ENCODE measurements at regions not wholly inside any gene's neighbourhood (a gene's known extent, or its start where the extent isn't known, plus 50 kb on each side); places are given as distances from the start of the nearest gene placed in this dataset.

DNA sequence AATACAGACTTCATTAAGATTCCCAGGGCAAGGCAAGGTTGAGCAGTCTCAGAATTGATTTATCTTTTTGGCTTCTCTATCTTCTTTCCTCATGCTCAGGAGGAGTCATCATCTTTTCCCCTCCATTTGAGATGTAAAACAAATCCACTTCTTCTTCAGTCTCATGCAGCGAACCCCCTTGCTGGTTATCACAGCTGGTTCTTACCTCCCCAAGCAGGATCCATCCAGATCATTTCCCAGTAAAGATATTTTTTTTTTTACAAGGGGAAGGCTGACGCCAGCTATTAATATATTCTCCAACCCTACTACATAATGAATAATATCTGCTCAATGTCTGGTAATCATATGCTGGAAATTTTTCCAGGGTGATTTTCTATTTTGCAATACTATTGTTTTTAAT is 508.9 kb upstream of the NOX3 start:
- no peak for DNase-seq

DNA sequence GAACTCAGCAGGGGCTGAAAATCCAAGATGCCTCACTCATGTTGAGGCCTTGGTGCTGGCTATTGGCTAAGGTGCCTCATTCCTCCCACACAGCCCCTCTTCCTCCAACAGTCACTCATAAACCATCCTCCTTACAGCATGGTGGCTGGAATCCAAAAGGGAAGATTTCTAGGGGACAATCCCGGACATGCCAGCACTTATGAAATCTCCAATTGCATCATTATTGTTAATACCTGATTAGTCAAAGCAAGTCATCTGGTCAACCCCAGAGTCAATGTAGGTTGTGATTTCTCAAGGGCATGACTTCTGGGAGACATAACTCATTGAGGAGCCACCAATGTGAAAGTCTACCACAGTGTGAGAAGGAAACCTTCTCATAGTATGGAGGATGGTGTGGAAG is 506.6 kb upstream of the NOX3 start:
- peak; percentile 3 for DNase-seq

DNA sequence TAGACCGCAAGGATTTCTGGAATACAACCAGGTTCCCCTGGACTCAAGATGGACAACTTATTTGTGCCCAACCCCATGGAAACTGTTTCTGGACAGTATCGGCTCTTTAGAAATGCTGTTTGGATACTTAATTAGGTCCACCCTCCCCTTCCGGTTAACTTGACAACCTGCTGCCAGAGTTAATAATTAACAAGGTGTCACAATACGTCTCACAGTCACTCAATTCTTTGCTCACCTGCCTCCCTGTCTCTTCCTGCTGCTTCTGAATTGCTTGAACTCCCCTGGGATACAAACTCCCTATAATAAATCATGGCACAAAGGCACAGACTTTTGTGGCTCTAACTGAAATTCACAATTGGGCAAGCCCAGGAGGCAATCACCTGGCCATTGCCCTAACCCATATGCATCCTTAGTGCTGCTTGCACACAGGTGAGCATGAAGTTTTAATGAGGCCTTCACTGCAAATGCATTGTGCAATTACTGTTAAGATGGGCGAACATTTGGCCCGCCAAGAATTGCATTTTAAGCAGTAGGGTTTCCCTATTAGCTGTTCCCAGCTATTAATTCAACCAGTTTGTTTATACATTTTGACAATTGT is 504.4 kb upstream of the NOX3 start:
- DNase-seq = no peak

GRCh38 chr6:155958550-155958949 is 502.9 kb upstream of the NOX3 start:
- DNase-seq = no peak

GRCh38 chr6:155955038-155955437 is 499.4 kb upstream of the NOX3 start:
- DNase-seq = no peak

DNA sequence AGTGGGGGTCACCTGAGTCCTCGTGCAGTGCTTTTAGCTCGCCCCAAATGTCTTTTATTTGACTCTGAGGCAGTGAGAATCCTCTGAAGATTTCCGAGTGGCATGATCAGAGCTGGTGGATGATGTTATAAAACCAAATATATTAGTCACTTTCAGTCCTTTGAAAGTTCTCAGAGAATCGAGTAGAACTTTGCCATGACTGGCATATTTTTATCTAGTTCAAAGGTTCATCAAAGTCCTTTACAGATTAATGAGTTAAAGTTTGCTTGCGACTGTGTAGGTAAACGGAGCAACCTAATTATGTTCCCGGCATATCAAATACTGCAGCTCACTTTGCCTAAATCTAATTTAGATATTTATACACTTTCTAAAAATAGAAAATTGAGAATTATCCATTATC is 498.5 kb upstream of the NOX3 start:
- no peak for DNase-seq

GRCh38 chr6:155949256-155949655 is 493.6 kb upstream of the NOX3 start:
- DNase-seq = no peak

DNA sequence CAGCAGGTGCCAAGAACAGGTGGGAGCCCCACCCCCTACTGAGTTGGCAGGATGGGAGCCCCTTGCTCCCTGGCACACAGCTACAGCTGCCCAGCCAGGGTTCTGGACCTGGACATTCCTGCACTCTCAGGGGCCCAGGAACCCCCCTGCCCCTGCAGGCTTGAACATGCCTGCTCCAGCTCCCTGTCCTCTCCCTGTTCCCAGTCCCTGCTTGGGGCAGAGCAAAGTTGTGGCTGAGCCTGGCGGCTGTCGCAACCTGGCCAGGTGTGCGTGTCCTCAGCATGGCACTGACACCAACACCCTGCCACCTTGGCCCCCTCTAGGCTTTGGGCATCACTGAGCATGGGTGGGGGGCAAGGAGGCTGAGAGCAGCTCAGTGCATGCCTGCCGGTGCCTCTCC is 491.2 kb upstream of the NOX3 start:
- no peak for DNase-seq

DNA sequence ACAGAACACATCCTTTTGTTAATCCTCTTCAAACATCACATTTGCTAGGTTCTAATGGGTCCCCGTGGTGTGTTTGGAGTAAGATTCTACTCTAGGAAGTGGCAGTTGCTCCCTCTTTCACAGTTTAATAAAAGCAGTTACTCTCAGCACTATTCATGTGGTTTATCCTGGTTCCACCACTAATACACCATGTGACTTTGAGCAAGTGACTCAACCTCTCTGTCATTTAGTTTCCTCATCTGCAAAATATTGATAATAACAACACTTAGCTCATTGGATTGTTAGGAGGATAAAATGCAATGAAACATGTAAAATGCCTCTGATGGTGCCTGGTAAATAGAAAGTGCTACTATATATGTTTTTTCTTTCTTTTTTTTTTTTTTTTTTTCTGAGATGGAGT is 488.0 kb upstream of the NOX3 start:
- peak; percentile 52 for DNase-seq

- no peak for DNase-seq
Observed at GRCh38 chr6:155939253-155939652, 483.6 kb upstream of the NOX3 start.

GRCh38 chr6:155936551-155936950 is 480.9 kb upstream of the NOX3 start:
- DNase-seq = peak; percentile 45

GRCh38 chr6:155936127-155936526 is 480.5 kb upstream of the NOX3 start:
- no peak for DNase-seq

DNA sequence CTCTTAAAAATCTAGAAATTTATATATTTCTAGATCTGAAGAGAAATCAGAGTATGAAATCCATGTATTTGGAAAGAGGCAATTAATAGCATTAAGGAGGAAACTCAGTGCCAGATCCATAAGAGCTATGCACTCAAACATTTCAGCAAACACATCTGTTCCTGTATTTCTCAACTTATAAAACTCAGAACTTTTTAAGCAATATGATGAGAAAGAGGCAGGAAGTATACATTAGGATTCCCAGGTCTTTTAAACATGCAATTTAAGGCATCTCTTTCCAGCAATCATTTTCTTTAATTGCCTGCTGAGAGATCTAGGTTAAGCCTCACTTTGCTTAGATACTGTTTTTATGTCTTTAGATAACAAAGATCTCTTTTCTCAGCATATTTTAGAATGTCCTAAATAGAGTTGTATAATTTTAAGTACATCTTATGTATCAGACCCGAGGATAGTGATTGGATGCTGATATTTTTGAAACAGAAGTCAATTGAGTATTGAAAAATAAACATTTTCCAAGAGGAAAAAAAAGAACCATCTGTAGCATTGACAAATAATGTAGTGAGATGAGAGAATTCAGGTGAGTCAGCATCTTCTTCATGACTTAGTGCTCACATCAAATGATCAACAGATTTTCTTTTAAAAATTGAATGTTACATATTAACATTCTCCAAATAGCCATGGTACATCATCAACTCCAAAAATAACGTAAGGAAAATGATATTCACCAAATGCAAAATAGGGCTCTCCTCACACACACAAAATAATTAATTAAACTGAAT is 461.4 kb upstream of the NOX3 start:
- DNase-seq = no peak

- DNase-seq = no peak
Observed at GRCh38 chr6:155915651-155916050, 460.0 kb upstream of the NOX3 start.

DNA sequence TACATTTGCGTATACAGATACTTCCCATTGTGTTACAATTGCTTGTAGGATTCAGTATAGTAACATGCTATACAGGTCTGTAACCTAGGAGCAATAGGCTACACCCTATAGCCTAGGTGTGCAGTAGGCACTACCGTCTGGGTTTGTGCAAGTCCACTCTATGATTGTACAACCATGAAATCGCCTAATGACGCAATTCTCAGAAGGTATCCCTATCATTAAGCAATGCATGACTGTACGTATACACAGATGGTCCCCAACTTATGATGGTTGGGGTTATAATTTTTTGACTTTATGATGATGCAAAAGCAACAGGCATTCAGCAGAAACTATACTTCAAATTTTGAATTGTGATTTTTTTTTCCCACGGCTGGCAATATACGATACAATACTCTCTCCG is 458.2 kb upstream of the NOX3 start:
- DNase-seq = no peak

DNA sequence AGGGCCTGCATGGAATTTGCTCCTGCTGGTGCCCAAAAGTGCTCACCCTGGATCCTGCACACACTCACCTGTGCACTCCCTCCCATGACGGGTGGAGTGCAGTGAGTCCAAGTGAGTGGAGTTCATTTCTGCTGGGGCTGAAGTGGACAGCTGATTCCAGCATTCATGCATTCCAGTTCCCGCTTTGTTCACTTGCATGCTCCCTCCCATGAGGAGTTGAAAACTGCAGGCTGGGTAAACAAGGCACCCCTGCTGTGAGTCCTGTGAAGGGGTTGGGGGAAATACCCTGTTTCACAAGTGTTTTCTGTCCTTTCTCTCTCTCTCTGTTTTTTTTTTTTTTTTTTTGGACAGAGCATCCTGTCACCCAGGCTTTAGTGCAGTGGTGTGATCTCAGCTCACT is 454.1 kb upstream of the NOX3 start:
- no peak for DNase-seq

DNA sequence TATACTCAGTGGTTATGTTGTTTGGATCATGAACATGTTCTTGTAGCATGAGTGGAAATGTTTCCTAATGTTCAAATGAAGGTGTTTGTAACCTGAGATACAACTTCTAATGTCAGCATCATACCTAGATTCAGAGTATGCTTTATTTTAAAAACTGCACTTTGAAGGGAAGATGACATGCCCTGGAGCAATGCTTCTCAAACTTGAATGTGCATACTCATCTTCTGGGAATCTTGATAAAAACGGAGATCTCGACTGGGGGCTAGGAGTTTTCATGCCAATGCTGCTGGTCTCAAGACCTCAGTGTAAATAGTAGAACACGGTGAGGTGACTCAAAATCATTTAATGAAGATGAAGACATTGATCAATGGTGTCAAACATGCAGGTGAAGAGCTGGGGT is 440.0 kb upstream of the NOX3 start:
- peak; percentile 27 for DNase-seq

DNA sequence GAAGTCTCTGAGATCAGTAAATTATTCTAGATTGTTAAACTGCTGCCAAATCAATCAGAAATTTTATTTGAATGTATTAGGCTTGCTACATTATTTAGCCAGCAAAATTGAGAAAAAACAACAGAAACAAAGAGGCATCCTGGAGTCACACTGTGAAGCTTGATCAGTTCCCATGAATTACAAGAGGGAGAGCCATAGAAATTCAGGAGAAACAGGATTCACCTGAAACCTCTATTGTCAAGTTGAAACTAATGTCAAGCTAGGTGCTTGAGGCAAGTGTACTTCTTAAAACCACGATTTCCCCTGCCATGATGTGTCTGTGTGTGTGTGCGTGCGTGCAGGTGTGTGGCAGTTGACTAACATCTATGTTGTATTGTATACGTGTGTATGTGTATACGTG is 439.1 kb upstream of the NOX3 start:
- DNase-seq = no peak

GRCh38 chr6:155894262-155894661 is 438.6 kb upstream of the NOX3 start:
- no peak for DNase-seq

- no peak for DNase-seq
Observed at GRCh38 chr6:155890409-155890808, 434.8 kb upstream of the NOX3 start.

GRCh38 chr6:155889410-155889809 is 433.8 kb upstream of the NOX3 start:
- DNase-seq = no peak

DNA sequence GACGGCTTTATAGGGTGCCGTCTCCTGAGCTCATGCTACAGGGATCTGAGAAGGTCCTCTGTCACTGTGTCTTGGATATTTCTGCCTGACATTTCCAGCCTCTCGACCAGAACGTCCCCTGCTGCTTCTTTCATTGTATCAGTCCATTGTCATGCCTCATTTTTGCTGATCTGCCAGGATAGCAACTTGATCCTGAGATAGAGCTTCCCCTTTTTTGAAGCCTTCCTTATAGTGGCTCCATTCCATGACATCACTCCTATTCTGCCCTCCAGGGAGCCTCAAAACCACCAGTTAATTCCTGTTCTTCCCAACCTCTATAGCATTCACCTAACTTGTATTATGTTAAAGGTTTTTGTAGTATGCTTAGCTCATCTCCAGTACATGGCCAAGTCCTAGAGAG is 431.8 kb upstream of the NOX3 start:
- no peak for DNase-seq

DNA sequence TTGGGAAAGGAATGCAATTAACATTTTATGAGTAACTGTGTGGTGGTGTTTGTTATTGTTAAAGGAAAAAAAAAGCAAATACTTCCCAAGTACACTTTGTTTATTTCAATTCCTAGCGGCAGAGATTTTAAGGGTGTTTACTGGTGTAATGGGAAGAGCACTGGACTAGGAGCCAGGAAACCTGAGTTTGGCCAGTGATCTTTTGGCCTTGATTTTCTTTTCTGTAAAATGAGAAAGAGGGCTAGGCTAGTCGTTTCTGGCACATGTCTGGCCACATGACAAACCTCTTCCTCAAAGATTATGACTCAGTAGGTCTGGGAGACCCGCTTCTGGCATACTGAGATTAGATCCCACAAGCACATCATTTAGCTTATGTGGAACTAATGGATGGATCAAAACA is 428.1 kb upstream of the NOX3 start:
- DNase-seq = peak; percentile 45

DNA sequence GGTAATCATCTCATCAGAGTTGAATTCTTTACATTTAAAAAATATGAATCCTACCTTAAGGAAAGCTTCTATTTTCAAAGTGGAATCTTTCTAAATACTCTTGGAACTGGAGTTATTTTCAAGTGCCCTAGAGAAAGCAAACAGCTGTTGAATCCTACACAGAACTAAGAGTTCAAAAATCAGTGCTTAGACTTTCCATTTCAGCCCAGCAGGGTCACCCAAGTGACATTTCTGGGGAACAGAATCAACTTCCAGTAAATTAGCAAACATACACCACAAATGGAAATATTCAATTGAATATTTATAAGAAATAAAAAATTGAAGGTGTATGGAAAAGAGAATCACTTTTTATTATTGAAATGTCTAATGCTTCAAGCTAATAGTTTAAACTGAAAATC is 427.7 kb upstream of the NOX3 start:
- no peak for DNase-seq
